Right lobe of liver (tissue), 4 donors: ENCODE measurements at regions not wholly inside any gene's neighbourhood (a gene's known extent, or its start where the extent isn't known, plus 50 kb on each side); places are given as distances from the start of the nearest gene placed in this dataset.

Source experiments
- POLR2A ChIP-seq: fragments of 450-650 bp; IDR thresholded peaks from one replicate; pipeline ENCODE4 v1.6.1; 2017; ENCODE audit warnings: antibody characterized with exemption, mild to moderate bottlenecking
- TF ChIP-seq, protein P1 (sequence below), 4 donors: fragments of 200-600 bp in 3 of 4; fragments of 450-650 bp in 1 of 4; IDR thresholded peaks; one replicate each; pipeline versions ENCODE4 v1.5.1 to v1.8.0; 2016 to 2022; ENCODE audit warnings: antibody characterized with exemption in 4 of 4, mild to moderate bottlenecking in 2 of 4
- donor health status: DM: no; HTN: no; CAD: no.
- donor health status: DM: no; HTN: no; CAD: no.
- donor health status: DM: no; HTN: yes; CAD: no.

GRCh38 chr3:109863701-109864100 lies 526.4 kb upstream of the DPPA4 start:
- TF ChIP-seq, protein P1, sequence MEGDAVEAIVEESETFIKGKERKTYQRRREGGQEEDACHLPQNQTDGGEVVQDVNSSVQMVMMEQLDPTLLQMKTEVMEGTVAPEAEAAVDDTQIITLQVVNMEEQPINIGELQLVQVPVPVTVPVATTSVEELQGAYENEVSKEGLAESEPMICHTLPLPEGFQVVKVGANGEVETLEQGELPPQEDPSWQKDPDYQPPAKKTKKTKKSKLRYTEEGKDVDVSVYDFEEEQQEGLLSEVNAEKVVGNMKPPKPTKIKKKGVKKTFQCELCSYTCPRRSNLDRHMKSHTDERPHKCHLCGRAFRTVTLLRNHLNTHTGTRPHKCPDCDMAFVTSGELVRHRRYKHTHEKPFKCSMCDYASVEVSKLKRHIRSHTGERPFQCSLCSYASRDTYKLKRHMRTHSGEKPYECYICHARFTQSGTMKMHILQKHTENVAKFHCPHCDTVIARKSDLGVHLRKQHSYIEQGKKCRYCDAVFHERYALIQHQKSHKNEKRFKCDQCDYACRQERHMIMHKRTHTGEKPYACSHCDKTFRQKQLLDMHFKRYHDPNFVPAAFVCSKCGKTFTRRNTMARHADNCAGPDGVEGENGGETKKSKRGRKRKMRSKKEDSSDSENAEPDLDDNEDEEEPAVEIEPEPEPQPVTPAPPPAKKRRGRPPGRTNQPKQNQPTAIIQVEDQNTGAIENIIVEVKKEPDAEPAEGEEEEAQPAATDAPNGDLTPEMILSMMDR (IDR thresholded peaks at IDR 0.05) = no peak
- no peak for TF ChIP-seq POLR2A
